ENCODE measurements at regions not wholly inside any gene's neighbourhood (a gene's known extent, or its start where the extent isn't known, plus 50 kb on each side); places are given as distances from the start of the nearest gene placed in this dataset.

- TF ChIP-seq, protein P1, sequence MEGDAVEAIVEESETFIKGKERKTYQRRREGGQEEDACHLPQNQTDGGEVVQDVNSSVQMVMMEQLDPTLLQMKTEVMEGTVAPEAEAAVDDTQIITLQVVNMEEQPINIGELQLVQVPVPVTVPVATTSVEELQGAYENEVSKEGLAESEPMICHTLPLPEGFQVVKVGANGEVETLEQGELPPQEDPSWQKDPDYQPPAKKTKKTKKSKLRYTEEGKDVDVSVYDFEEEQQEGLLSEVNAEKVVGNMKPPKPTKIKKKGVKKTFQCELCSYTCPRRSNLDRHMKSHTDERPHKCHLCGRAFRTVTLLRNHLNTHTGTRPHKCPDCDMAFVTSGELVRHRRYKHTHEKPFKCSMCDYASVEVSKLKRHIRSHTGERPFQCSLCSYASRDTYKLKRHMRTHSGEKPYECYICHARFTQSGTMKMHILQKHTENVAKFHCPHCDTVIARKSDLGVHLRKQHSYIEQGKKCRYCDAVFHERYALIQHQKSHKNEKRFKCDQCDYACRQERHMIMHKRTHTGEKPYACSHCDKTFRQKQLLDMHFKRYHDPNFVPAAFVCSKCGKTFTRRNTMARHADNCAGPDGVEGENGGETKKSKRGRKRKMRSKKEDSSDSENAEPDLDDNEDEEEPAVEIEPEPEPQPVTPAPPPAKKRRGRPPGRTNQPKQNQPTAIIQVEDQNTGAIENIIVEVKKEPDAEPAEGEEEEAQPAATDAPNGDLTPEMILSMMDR (IDR thresholded peaks at IDR 0.05), result no peak
- no peak for TF ChIP-seq POLR2A (IDR thresholded peaks at IDR 0.05)
Observed at GRCh38 chr4:55296096-55296495, 49.9 kb upstream of the SRD5A3 start.

Data from esophagus squamous epithelium (tissue), 4 donors.